ENCODE measurements at regions not wholly inside any gene's neighbourhood (a gene's known extent, or its start where the extent isn't known, plus 50 kb on each side); places are given as distances from the start of the nearest gene placed in this dataset.
A peak's percentile ranks its signal among the peaks of the same experiment; 100 is the strongest.

GRCh38 chr20:7240490-7240889 lies 473.0 kb downstream of the BMP2 start:
- 82 to 83% methylated on average over 3 of the region's 3 CpGs for WGBS, 2 donors
- no peak overlapping the region for H3K27ac ChIP-seq (ENCODE audit: low read depth in 1 of 2, low read length in 1 of 2)
- no peaks in the 10 kb centered on the region for H3K9me3 ChIP-seq (ENCODE audit: control insufficient read depth in 4 of 4, insufficient read depth in 3 of 4, low read length in 3 of 4)
- H3K4me1 ChIP-seq (ENCODE audit: control insufficient read depth in 5 of 5, insufficient read depth in 5 of 5, low read length in 5 of 5) = no peaks in the 10 kb centered on the region
- no peaks in the 10 kb centered on the region for H3K27me3 ChIP-seq (ENCODE audit: control insufficient read depth in 3 of 3, insufficient read depth in 3 of 3, low read length in 2 of 3)
- no peak for DNase-seq
- H3K9ac ChIP-seq (ENCODE audit: insufficient read depth in 1 of 2, low read length in 2 of 2) = no peak overlapping the region
- H3K36me3 ChIP-seq (ENCODE audit: control insufficient read depth in 4 of 4, insufficient read depth in 4 of 4, low read length in 4 of 4) = no peaks in the 10 kb centered on the region
- ATAC-seq (ENCODE audit: insufficient read depth, low FRiP score) = no peak
- TF ChIP-seq CTCF (IDR thresholded peaks at IDR 0.05; ENCODE audit: control extremely low read depth, extremely low read depth) = no peak
- no peak overlapping the region for H3K4me3 ChIP-seq

- Histone ChIP-seq H3K9me3 (ENCODE audit: control insufficient read depth in 4 of 4, insufficient read depth in 3 of 4, low read length in 3 of 4) (no peaks in the 10 kb centered on the region), H3K4me3 (no peak overlapping the region), H3K27me3 (ENCODE audit: control insufficient read depth in 3 of 3, insufficient read depth in 3 of 3, low read length in 2 of 3) (no peaks in the 10 kb centered on the region), H3K36me3 (ENCODE audit: control insufficient read depth in 4 of 4, insufficient read depth in 4 of 4, low read length in 4 of 4) (no peaks in the 10 kb centered on the region), H3K4me1 (ENCODE audit: control insufficient read depth in 5 of 5, insufficient read depth in 5 of 5, low read length in 5 of 5) (no peaks in the 10 kb centered on the region), H3K27ac (ENCODE audit: low read depth in 1 of 2, low read length in 1 of 2) (no peak overlapping the region), H3K9ac (ENCODE audit: insufficient read depth in 1 of 2, low read length in 2 of 2) (no peak overlapping the region)
- DNase-seq = peak in 1 of 3 donors; percentile 9
- ATAC-seq (ENCODE audit: insufficient read depth, low FRiP score) = no peak
- WGBS, 2 donors = 55 to 69% methylated on average over 7 of the region's 7 CpGs
- TF ChIP-seq CTCF (IDR thresholded peaks at IDR 0.05; ENCODE audit: control extremely low read depth, extremely low read depth) = no peak
Observed at GRCh38 chr20:7248281-7249201, 481.1 kb downstream of the BMP2 start.

GRCh38 chr20:7250337-7250736 lies 482.9 kb downstream of the BMP2 start:
- TF ChIP-seq CTCF (IDR thresholded peaks at IDR 0.05; ENCODE audit: control extremely low read depth, extremely low read depth) = no peak
- Histone ChIP-seq H3K4me3 (no peak overlapping the region), H3K9ac (ENCODE audit: insufficient read depth in 1 of 2, low read length in 2 of 2) (no peak overlapping the region), H3K36me3 (ENCODE audit: control insufficient read depth in 4 of 4, insufficient read depth in 4 of 4, low read length in 4 of 4) (no peaks in the 10 kb centered on the region), H3K27me3 (ENCODE audit: control insufficient read depth in 3 of 3, insufficient read depth in 3 of 3, low read length in 2 of 3) (no peaks in the 10 kb centered on the region), H3K27ac (ENCODE audit: low read depth in 1 of 2, low read length in 1 of 2) (no peak overlapping the region), H3K4me1 (ENCODE audit: control insufficient read depth in 5 of 5, insufficient read depth in 5 of 5, low read length in 5 of 5) (no peaks in the 10 kb centered on the region), H3K9me3 (ENCODE audit: control insufficient read depth in 4 of 4, insufficient read depth in 3 of 4, low read length in 3 of 4) (no peaks in the 10 kb centered on the region)
- WGBS, 2 donors = 76 to 79% methylated on average over 2 of the region's 2 CpGs
- no peak for DNase-seq
- ATAC-seq (ENCODE audit: insufficient read depth, low FRiP score) = no peak

Data from lung (tissue), 11 donors.